Left lung (tissue), 4 donors: ENCODE measurements at regions not wholly inside any gene's neighbourhood (a gene's known extent, or its start where the extent isn't known, plus 50 kb on each side); places are given as distances from the start of the nearest gene placed in this dataset.

ENCODE experiments used
- ATAC-seq: fragments of 200-7000 bp; cut with Tn5 transposase; one replicate; pipeline ENCODE4 v1.9.1; 2020; ENCODE audit warnings: moderate library complexity
- DNase-seq, 4 donors: peaks; one replicate each; pipeline ENCODE4 v3.0.0-alpha.2; 2013 to 2020
- H3K27ac ChIP-seq, 2 donors: fragments of 200-600 bp; sonication (generic) in 1 of 2; one replicate each; pipeline versions ENCODE4 v1.5.0 to v1.8.0; 2020 to 2021
- H3K27me3 ChIP-seq, 2 donors: fragments of 200-600 bp; sonication (generic) in 1 of 2; one replicate each; pipeline versions ENCODE4 v1.5.0 to v1.8.0; 2020 to 2021
- H3K36me3 ChIP-seq, 2 donors: fragments of 200-600 bp; sonication (generic) in 1 of 2; one replicate each; pipeline versions ENCODE4 v1.5.0 to v1.8.0; 2020 to 2021
- H3K4me1 ChIP-seq, 2 donors: fragments of 200-600 bp; one replicate each; pipeline ENCODE4 v1.8.0; 2021
- H3K4me3 ChIP-seq, 2 donors: fragments of 200-600 bp; sonication (generic) in 1 of 2; one replicate each; pipeline versions ENCODE4 v1.5.0 to v1.8.0; 2020 to 2021; ENCODE audit warnings: mild to moderate bottlenecking in 1 of 2
- H3K9me3 ChIP-seq, 2 donors: fragments of 200-600 bp; sonication (generic) in 1 of 2; one replicate each; pipeline versions ENCODE4 v1.5.0 to v1.8.0; 2020 to 2021
- intact Hi-C, 2 donors: fragments of 100-400 bp; cut with DNase I; formaldehyde crosslinking; loops; one replicate each; pipeline versions ENCODE4 v1.11.2 to v1.14.2; 2022
- TF ChIP-seq, protein P1 (sequence below), 2 donors: fragments of 200-600 bp; sonication (generic) in 1 of 2; IDR thresholded peaks; one replicate each; pipeline versions ENCODE4 v1.5.0 to v1.8.0; 2021; ENCODE audit warnings: antibody characterized with exemption in 2 of 2
- donor health status: DM: no; HTN: yes; CAD: no.
- donor health status: DM: no; HTN: no; CAD: no.

DNA sequence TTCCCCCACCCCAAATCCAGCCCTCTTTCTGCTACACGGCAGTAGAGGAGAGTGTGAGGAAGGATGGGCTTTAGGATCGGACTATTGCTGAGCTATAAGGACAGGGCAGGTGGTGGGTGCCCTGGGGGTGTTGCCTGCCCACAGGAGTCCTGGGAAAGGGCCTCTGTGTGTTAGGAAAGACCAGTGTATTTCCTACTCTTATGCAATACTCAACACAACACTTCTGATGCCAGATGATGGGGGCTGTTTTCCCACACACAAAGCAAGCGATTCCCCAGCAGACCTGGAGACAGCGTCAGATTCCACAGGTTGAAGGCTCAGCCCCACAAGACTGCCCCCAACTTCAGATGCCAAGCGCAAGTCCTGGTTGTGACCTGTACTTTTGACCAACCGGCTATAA is 91.0 kb upstream of the LCLAT1 start:
- Histone ChIP-seq H3K9me3 (no peaks in the 10 kb centered on the region), H3K4me1 (peaks cover 0 to 12% of the 10 kb centered on the region in 2 donors), H3K4me3 (no peak overlapping the region), H3K27ac (no peak overlapping the region), H3K36me3 (no peaks in the 10 kb centered on the region), H3K27me3 (no peaks in the 10 kb centered on the region)
- DNase-seq = peak in 1 of 4 donors; percentile 56
- TF ChIP-seq, protein P1, sequence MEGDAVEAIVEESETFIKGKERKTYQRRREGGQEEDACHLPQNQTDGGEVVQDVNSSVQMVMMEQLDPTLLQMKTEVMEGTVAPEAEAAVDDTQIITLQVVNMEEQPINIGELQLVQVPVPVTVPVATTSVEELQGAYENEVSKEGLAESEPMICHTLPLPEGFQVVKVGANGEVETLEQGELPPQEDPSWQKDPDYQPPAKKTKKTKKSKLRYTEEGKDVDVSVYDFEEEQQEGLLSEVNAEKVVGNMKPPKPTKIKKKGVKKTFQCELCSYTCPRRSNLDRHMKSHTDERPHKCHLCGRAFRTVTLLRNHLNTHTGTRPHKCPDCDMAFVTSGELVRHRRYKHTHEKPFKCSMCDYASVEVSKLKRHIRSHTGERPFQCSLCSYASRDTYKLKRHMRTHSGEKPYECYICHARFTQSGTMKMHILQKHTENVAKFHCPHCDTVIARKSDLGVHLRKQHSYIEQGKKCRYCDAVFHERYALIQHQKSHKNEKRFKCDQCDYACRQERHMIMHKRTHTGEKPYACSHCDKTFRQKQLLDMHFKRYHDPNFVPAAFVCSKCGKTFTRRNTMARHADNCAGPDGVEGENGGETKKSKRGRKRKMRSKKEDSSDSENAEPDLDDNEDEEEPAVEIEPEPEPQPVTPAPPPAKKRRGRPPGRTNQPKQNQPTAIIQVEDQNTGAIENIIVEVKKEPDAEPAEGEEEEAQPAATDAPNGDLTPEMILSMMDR (IDR thresholded peaks at IDR 0.05) = no peak
- ATAC-seq = no peak
- intact Hi-C loops = no loop called here

DNA sequence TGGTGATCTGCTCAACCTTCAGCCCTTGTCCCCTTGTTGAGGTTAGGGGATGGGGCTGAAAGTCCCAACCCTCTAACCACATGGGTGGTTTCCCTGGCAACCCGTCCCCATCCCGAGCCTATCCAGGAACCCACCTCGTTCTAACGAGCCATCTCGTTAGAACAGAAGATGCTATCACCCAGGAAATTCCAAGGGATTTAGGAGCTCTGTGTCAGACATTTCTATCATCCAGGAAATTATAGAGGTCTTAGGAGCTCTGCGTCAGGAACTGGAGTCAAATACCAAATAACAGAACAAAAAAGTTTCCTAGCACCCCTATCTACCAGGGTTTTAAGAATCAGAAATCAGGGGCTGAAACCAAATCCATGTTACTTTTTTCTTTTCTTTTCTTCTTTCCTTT is 90.3 kb upstream of the LCLAT1 start:
- no peaks in the 10 kb centered on the region for H3K36me3 ChIP-seq
- intact Hi-C loops = no loop called here
- H3K4me1 ChIP-seq = peaks cover 0 to 8% of the 10 kb centered on the region in 2 donors
- ATAC-seq (no peak), DNase-seq (no peak)
- H3K27ac ChIP-seq = no peak overlapping the region
- TF ChIP-seq, protein P1 (IDR thresholded peaks at IDR 0.05) = no peak
- no peaks in the 10 kb centered on the region for H3K27me3 ChIP-seq
- no peaks in the 10 kb centered on the region for H3K9me3 ChIP-seq
- H3K4me3 ChIP-seq = no peak overlapping the region

DNA sequence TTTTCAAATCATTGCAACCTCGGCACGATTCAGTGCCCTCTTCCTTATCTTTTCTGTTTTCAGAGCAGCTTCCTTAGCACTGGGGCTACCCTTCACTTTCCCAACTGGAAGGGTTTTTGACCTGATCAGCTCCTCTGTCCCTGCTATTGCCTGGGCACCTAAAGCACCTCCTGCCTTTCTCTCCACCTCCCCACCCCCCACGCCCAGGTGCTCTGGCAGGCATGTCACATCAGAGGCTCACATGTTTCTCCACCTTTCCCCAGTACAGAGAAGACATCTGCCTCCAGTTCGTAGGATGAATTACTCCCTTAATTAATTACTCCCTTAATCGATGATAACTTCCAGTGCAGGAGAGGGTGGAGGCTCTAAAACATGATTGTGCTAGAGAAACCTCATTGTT is 88.7 kb upstream of the LCLAT1 start:
- intact Hi-C loops = no loop called here
- no peaks in the 10 kb centered on the region for H3K27me3 ChIP-seq

DNA sequence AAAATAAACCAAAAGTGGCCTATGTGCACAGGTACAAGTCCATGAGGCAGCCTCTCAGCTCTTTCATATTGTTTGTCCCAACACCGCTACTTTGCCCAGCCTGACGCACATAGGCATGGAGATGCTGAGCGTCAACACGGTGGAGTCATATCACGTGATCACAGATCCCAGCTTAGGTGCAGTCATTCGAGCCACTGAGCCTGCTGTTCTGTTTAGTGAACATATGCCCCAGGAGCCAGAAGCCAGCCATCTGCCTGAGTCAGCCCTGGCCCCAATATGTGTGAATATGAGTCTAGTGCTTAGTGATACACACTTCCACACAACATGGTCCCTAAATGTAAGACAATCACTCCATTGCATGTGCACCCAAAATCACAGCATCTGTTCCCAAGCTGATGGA is 88.2 kb upstream of the LCLAT1 start:
- no peak overlapping the region for H3K27ac ChIP-seq

More for the DNA sequence above, 88.7 kb upstream of the LCLAT1 start:
- no peak for ATAC-seq
- no peak for DNase-seq
- Histone ChIP-seq H3K4me3 (no peak overlapping the region), H3K9me3 (no peaks in the 10 kb centered on the region), H3K27ac (no peak overlapping the region), H3K36me3 (no peaks in the 10 kb centered on the region), H3K4me1 (peaks cover 9 to 14% of the 10 kb centered on the region in 2 donors)
- TF ChIP-seq, protein P1 (IDR thresholded peaks at IDR 0.05) = no peak

DNA sequence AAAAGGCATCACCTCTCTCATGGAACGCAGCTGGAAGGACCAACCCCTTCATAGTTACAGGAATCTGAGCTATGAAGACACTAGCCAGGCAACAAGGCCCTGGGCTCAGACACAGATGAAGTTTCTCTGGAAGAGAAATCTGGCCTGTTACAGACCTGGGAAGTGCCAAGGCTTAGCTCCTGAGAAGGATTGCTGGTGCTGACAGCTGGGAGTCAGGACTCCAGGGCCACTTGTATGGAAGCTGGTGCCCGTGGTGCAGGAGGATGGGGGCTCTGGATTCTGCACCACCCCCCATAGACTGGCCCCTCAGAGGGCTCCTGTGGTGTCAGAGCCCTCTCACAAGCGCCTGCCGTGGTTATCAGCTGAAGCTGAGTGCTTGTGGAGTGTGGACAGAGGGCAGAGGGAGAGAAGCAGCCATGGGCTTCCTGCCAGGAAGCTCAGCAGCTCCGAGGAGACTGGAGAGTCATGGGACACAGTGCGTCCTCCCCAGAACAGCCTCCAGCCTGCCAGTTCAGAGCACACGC is 87.3 kb upstream of the LCLAT1 start:
- intact Hi-C loops = no loop called here
- TF ChIP-seq, protein P1 (IDR thresholded peaks at IDR 0.05) = no peak
- peak in 3 of 4 donors; percentile 75 to 92 (median 80) for DNase-seq

More for the DNA sequence above, 88.2 kb upstream of the LCLAT1 start:
- no peak for DNase-seq
- intact Hi-C loops = no loop called here
- ATAC-seq = no peak
- H3K4me3 ChIP-seq = no peak overlapping the region
- TF ChIP-seq, protein P1 (IDR thresholded peaks at IDR 0.05) = no peak
- no peaks in the 10 kb centered on the region for H3K9me3 ChIP-seq
- H3K36me3 ChIP-seq = no peaks in the 10 kb centered on the region
- no peaks in the 10 kb centered on the region for H3K27me3 ChIP-seq
- H3K4me1 ChIP-seq = peaks cover 10 to 15% of the 10 kb centered on the region in 2 donors

More for the DNA sequence above, 87.3 kb upstream of the LCLAT1 start:
- Histone ChIP-seq H3K27me3 (no peaks in the 10 kb centered on the region), H3K4me3 (no peak overlapping the region), H3K9me3 (no peaks in the 10 kb centered on the region), H3K4me1 (peaks cover 10 to 15% of the 10 kb centered on the region in 2 donors), H3K27ac (peak overlapping the region; percentile 13 to 55), H3K36me3 (no peaks in the 10 kb centered on the region)
- peak; percentile 83 for ATAC-seq
